Mesendoderm (in vitro differentiated cells): ENCODE measurements at regions not wholly inside any gene's neighbourhood (a gene's known extent, or its start where the extent isn't known, plus 50 kb on each side); places are given as distances from the start of the nearest gene placed in this dataset.

Source experiments
- DNase-seq: peaks from one replicate; pipeline ENCODE4 v3.0.0; 2013
- H2AK5ac ChIP-seq: 2 replicates; pipeline ENCODE4 v1.6.1; 2013; ENCODE audit warnings: low read length, inconsistent platforms
- H2BK120ac ChIP-seq: 2 replicates; pipeline ENCODE4 v1.6.1; 2013; ENCODE audit warnings: low read depth, mild to moderate bottlenecking, low read length, moderate library complexity, mixed read lengths
- H2BK15ac ChIP-seq: replicated peaks from 2 replicates; pipeline ENCODE4 v1.6.1; 2013; ENCODE audit warnings: low read depth, mild to moderate bottlenecking, moderate library complexity
- H2BK5ac ChIP-seq: 2 replicates; pipeline ENCODE4 v1.6.1; 2013; ENCODE audit warnings: low read length, inconsistent platforms
- H3K18ac ChIP-seq: 2 replicates; pipeline ENCODE4 v1.6.1; 2013; ENCODE audit warnings: mild to moderate bottlenecking, low read length, mixed read lengths
- H3K23ac ChIP-seq: one replicate; pipeline ENCODE4 v1.6.1; 2013; ENCODE audit warnings: low read length
- H3K27ac ChIP-seq: 2 replicates; pipeline ENCODE4 v1.5.1; 2013; ENCODE audit warnings: low read depth, mild to moderate bottlenecking, inconsistent platforms, low read length, moderate library complexity
- H3K27me3 ChIP-seq: 2 replicates; pipeline ENCODE4 v1.6.1; 2013; ENCODE audit warnings: low read length, control low read depth, mild to moderate bottlenecking, inconsistent platforms; ENCODE audit not compliant: insufficient read depth, poor library complexity
- H3K36me3 ChIP-seq: 2 replicates; pipeline ENCODE4 v1.6.1; 2013; ENCODE audit warnings: low read length, inconsistent platforms; ENCODE audit not compliant: control insufficient read depth, insufficient read depth
- H3K4ac ChIP-seq: one replicate; pipeline ENCODE4 v1.6.1; 2013; ENCODE audit warnings: low read depth, mild to moderate bottlenecking, low read length, moderate library complexity
- H3K4me1 ChIP-seq: 2 replicates; pipeline ENCODE4 v1.6.1; 2013; ENCODE audit warnings: low read depth, low read length, inconsistent platforms; ENCODE audit not compliant: control insufficient read depth
- H3K4me2 ChIP-seq: 2 replicates; pipeline ENCODE4 v1.6.1; 2013; ENCODE audit warnings: low read length
- H3K4me3 ChIP-seq: 2 replicates; pipeline ENCODE4 v1.5.1; 2013; ENCODE audit warnings: mild to moderate bottlenecking, low read length
- H3K56ac ChIP-seq: one replicate; pipeline ENCODE4 v1.6.1; 2013; ENCODE audit warnings: low read length
- H3K79me1 ChIP-seq: 2 replicates; pipeline ENCODE4 v1.6.1; 2013; ENCODE audit warnings: low read length, inconsistent platforms
- H3K79me2 ChIP-seq: 2 replicates; pipeline ENCODE4 v1.6.1; 2013; ENCODE audit warnings: mild to moderate bottlenecking, low read length; ENCODE audit not compliant: control insufficient read depth, insufficient read depth
- H3K9ac ChIP-seq: 2 replicates; pipeline ENCODE4 v1.6.1; 2013; ENCODE audit warnings: low read length, inconsistent platforms
- H4K5ac ChIP-seq: one replicate; pipeline ENCODE4 v1.6.1; 2013; ENCODE audit warnings: low read length
- H4K8ac ChIP-seq: one replicate; pipeline ENCODE4 v1.6.1; 2013; ENCODE audit warnings: low read depth, mild to moderate bottlenecking, control low read depth, low read length, moderate library complexity
- WGBS: extraction: QIAGEN DNeasy Blood & Tissue Kit; methylation state at CpG from one replicate; pipeline ENCODE4 v1.1.7; 2013; ENCODE audit warnings: low lambda C conversion rate, missing lambda C conversion rate; ENCODE audit not compliant: insufficient coverage; ENCODE audit errors: extremely low coverage; 5-methylcytosine and 5-hydroxymethylcytosine counted together

DNA sequence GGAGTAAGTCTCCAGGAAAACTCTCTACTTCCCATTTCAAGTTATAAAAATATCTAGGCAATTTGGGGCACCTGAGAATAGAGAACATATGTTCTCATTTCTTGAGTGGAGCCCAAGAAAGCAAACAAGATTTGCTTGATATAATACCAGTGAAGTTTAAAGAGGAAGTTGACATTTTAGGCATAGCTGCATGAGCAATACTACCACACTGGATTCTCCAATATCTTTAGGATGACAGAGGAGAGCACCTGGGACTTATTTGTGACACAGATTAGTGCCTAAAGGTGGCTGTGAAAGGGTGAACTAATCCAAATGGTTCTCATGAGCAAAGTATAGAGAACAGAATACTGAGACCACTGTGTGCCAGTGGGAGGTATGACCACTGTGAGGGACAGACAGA is 423.5 kb upstream of the RIOK2 start:
- Histone ChIP-seq H3K36me3 (no peaks in the 10 kb centered on the region), H3K79me2 (no peaks in the 10 kb centered on the region), H3K56ac (no peak overlapping the region), H3K79me1 (no peaks in the 10 kb centered on the region), H2BK15ac (no peak overlapping the region), H4K8ac (no peak overlapping the region), H3K9ac (no peak overlapping the region), H3K18ac (no peak overlapping the region), H3K27ac (no peak overlapping the region), H4K5ac (no peak overlapping the region), H3K4me3 (no peak overlapping the region), H2AK5ac (no peak overlapping the region), H3K23ac (no peak overlapping the region), H3K4me2 (no peak overlapping the region), H3K4ac (no peak overlapping the region), H3K4me1 (no peaks in the 10 kb centered on the region), H2BK5ac (no peak overlapping the region), H3K27me3 (no peaks in the 10 kb centered on the region), H2BK120ac (no peak overlapping the region)
- no peak for DNase-seq

DNA sequence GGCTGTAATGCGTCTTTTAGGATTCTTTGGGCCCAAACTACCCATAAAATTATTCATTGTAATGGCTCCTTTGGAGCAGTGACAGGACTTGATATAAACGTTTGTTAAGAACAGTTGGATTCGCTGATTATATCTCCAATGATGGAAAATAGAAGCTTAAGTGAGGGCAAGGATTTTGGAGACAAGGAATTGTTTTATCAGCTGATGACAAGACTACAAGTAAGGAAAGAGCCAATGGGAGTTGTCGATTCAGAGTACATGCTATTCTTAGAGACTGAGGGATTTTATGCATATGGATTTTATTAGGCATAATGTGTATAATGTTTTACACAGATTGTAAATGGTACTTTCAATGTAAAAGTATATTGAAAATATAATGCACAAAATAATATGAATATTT is 425.5 kb upstream of the RIOK2 start:
- Histone ChIP-seq H2BK5ac (no peak overlapping the region), H3K9ac (no peak overlapping the region), H3K56ac (no peak overlapping the region), H3K23ac (no peak overlapping the region), H2BK120ac (no peak overlapping the region), H3K36me3 (no peaks in the 10 kb centered on the region), H3K4me1 (no peaks in the 10 kb centered on the region), H3K4ac (no peak overlapping the region), H3K4me2 (no peak overlapping the region), H4K5ac (no peak overlapping the region), H3K27ac (no peak overlapping the region), H3K27me3 (no peaks in the 10 kb centered on the region), H3K18ac (no peak overlapping the region), H2BK15ac (no peak overlapping the region), H2AK5ac (no peak overlapping the region), H3K79me1 (no peaks in the 10 kb centered on the region), H3K79me2 (no peaks in the 10 kb centered on the region), H4K8ac (no peak overlapping the region), H3K4me3 (no peak overlapping the region)
- no peak for DNase-seq
- no CpG with 5 or more reads among the region's 4 CpGs for WGBS

- Histone ChIP-seq H3K79me2 (no peaks in the 10 kb centered on the region), H3K4me1 (no peaks in the 10 kb centered on the region), H2AK5ac (no peak overlapping the region), H4K8ac (no peak overlapping the region), H3K79me1 (no peaks in the 10 kb centered on the region), H3K23ac (no peak overlapping the region), H2BK5ac (no peak overlapping the region), H3K27me3 (no peaks in the 10 kb centered on the region), H3K36me3 (no peaks in the 10 kb centered on the region), H3K4me2 (no peak overlapping the region), H2BK120ac (no peak overlapping the region), H3K4me3 (no peak overlapping the region), H2BK15ac (no peak overlapping the region), H3K9ac (no peak overlapping the region), H4K5ac (no peak overlapping the region), H3K4ac (no peak overlapping the region), H3K18ac (no peak overlapping the region), H3K27ac (no peak overlapping the region), H3K56ac (no peak overlapping the region)
- DNase-seq: no peak
- WGBS: no CpG with 5 or more reads among the region's 1 CpG
These were observed 435.7 kb upstream of the RIOK2 start for GRCh38 chr5:97618721-97619120.

GRCh38 chr5:97623441-97623840 is 440.4 kb upstream of the RIOK2 start:
- H3K4me2 ChIP-seq: no peak overlapping the region
- no peak overlapping the region for H3K23ac ChIP-seq
- no peak overlapping the region for H2BK5ac ChIP-seq
- H2BK120ac ChIP-seq: no peak overlapping the region
- no peaks in the 10 kb centered on the region for H3K27me3 ChIP-seq
- H3K4me1 ChIP-seq: no peaks in the 10 kb centered on the region
- no peak overlapping the region for H3K9ac ChIP-seq
- no peak overlapping the region for H2BK15ac ChIP-seq
- H3K79me1 ChIP-seq: no peaks in the 10 kb centered on the region
- H3K36me3 ChIP-seq: no peaks in the 10 kb centered on the region
- no peaks in the 10 kb centered on the region for H3K79me2 ChIP-seq
- no peak overlapping the region for H3K27ac ChIP-seq
- no peak overlapping the region for H2AK5ac ChIP-seq
- WGBS: no CpG with 5 or more reads among the region's 3 CpGs
- no peak overlapping the region for H3K56ac ChIP-seq
- no peak overlapping the region for H3K4me3 ChIP-seq
- DNase-seq: peak; percentile 19
- no peak overlapping the region for H4K5ac ChIP-seq
- H4K8ac ChIP-seq: no peak overlapping the region
- H3K4ac ChIP-seq: no peak overlapping the region
- no peak overlapping the region for H3K18ac ChIP-seq

DNA sequence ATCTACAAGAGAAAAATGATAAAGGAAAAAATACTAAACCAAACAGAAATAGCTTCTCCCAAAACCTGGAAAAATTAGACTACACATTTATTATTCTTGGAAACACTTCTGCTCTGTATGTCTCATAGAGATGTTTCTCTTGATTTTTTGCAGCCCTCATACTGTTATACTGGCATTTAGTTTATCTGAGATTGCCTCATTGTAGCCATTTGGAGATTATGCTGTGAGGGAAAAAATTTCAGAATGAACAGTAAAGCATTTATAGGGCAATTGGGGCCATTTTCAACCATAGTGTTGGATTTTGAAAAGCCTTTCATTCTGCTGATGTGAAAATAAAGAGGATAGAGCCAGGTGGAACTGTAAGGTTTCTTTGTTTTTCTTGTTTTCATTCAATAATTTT is 441.8 kb upstream of the RIOK2 start:
- Histone ChIP-seq H3K23ac (no peak overlapping the region), H3K56ac (no peak overlapping the region), H3K27me3 (no peaks in the 10 kb centered on the region), H3K4ac (no peak overlapping the region), H3K4me1 (no peaks in the 10 kb centered on the region), H2AK5ac (no peak overlapping the region), H3K79me1 (no peaks in the 10 kb centered on the region), H2BK15ac (no peak overlapping the region), H3K79me2 (no peaks in the 10 kb centered on the region), H3K27ac (no peak overlapping the region), H3K4me3 (no peak overlapping the region), H3K4me2 (no peak overlapping the region), H4K5ac (no peak overlapping the region), H3K36me3 (no peaks in the 10 kb centered on the region), H4K8ac (no peak overlapping the region), H2BK120ac (no peak overlapping the region), H3K18ac (no peak overlapping the region), H2BK5ac (no peak overlapping the region), H3K9ac (no peak overlapping the region)
- DNase-seq: no peak

DNA sequence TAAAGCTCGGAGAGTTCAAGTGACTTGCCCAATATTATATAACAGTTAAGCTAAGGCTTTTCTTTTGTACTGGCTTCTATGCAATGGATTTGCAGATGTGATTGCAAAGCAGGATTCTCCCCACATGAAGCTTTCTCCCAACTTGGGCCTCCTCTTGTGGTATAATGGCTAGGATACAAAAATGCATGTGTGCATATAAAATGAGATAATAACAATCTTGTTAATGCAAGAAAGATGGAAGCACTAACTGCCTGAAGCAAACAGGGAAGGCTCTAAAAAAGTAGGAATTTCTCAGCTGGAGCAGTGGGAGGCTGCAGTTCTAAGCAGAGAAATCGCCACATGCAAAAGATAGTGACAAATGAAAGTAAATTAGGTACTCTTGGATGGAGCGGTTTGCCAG is 444.2 kb upstream of the RIOK2 start:
- Histone ChIP-seq H3K9ac (no peak overlapping the region), H3K18ac (no peak overlapping the region), H3K4me3 (no peak overlapping the region), H3K79me1 (no peaks in the 10 kb centered on the region), H2BK5ac (no peak overlapping the region), H3K27ac (no peak overlapping the region), H3K4ac (no peak overlapping the region), H2AK5ac (no peak overlapping the region), H3K4me2 (no peak overlapping the region), H2BK120ac (no peak overlapping the region), H3K36me3 (no peaks in the 10 kb centered on the region), H4K5ac (no peak overlapping the region), H3K56ac (no peak overlapping the region), H3K23ac (no peak overlapping the region), H4K8ac (no peak overlapping the region), H2BK15ac (no peak overlapping the region), H3K27me3 (no peaks in the 10 kb centered on the region), H3K4me1 (no peaks in the 10 kb centered on the region), H3K79me2 (no peaks in the 10 kb centered on the region)
- DNase-seq: peak; percentile 14
- WGBS: no CpG with 5 or more reads among the region's 3 CpGs
